Astrocyte of the cerebellum (primary cell): ENCODE measurements at regions not wholly inside any gene's neighbourhood (a gene's known extent, or its start where the extent isn't known, plus 50 kb on each side); places are given as distances from the start of the nearest gene placed in this dataset.

Source experiments
- DNase-seq: peaks from one replicate; pipeline ENCODE4 v3.0.0-alpha.2; 2011; ENCODE audit warnings: low read depth
- H3K4me3 ChIP-seq: 2 replicates; pipeline ENCODE4 v1.5.1; 2011; ENCODE audit warnings: mild to moderate bottlenecking, low read depth, low read length, moderate library complexity
- CTCF ChIP-seq: IDR thresholded peaks from 2 replicates; pipeline ENCODE4 v1.5.1; 2012; ENCODE audit warnings: low read length, low read depth, moderate library complexity, mild to moderate bottlenecking; ENCODE audit errors: missing control alignments
- in situ Hi-C: cut with HindIII; loops from 2 replicates; pipeline ENCODE4 v1.10.0; 2017; ENCODE audit warnings: low sequenced_read_pairs

GRCh38 chr10:30560326-30560725 is 69.2 kb downstream of the LYZL2 start:
- no peak for TF ChIP-seq CTCF
- DNase-seq: no peak
- in situ Hi-C loops: no loop called here
- H3K4me3 ChIP-seq: no peak overlapping the region

GRCh38 chr10:30559180-30559579 is 70.4 kb downstream of the LYZL2 start:
- no peak for DNase-seq
- TF ChIP-seq CTCF: no peak
- in situ Hi-C loops: no loop called here
- H3K4me3 ChIP-seq: no peak overlapping the region

GRCh38 chr10:30558411-30558810 is 71.1 kb downstream of the LYZL2 start:
- no peak overlapping the region for H3K4me3 ChIP-seq
- in situ Hi-C loops: no loop called here
- DNase-seq: no peak
- no peak for TF ChIP-seq CTCF

- peak; percentile 27 for DNase-seq
- in situ Hi-C loops: no loop called here
- no peak for TF ChIP-seq CTCF
- no peak overlapping the region for H3K4me3 ChIP-seq
Observed at GRCh38 chr10:30557884-30558283, 71.7 kb downstream of the LYZL2 start.

GRCh38 chr10:30556189-30556588 is 73.4 kb downstream of the LYZL2 start:
- in situ Hi-C loops: no loop called here
- H3K4me3 ChIP-seq: no peak overlapping the region
- no peak for DNase-seq
- no peak for TF ChIP-seq CTCF

GRCh38 chr10:30555465-30555864 is 74.1 kb downstream of the LYZL2 start:
- TF ChIP-seq CTCF: no peak
- in situ Hi-C loops: no loop called here
- no peak for DNase-seq

GRCh38 chr10:30554440-30554825 is 75.1 kb downstream of the LYZL2 start:
- no peak for TF ChIP-seq CTCF
- in situ Hi-C loops: no loop called here
- DNase-seq: no peak
- no peak overlapping the region for H3K4me3 ChIP-seq

More at GRCh38 chr10:30555465-30555864, 74.1 kb downstream of the LYZL2 start:
- no peak overlapping the region for H3K4me3 ChIP-seq
